Caco-2 (cell line): ENCODE measurements at regions not wholly inside any gene's neighbourhood (a gene's known extent, or its start where the extent isn't known, plus 50 kb on each side); places are given as distances from the start of the nearest gene placed in this dataset.

ENCODE experiments used
- BruUV-seq: library from RNA; stranded (reverse); fragments of 400-500 nt; replicated peaks from 2 replicates; lab custom pipeline; 2021; lab: Mats Ljungman, UMichigan
- CTCF ChIA-PET: fragments of 300-600 bp; sonication (Branson Sonifier 250); formaldehyde crosslinking; loops from one replicate; lab custom pipeline; 2022; ENCODE audit warnings: antibody characterized with exemption; lab: Charles Lee
- POLR2A ChIA-PET: fragments of 300-600 bp; sonication (Branson Sonifier 250); formaldehyde crosslinking; loops from one replicate; lab custom pipeline; 2022; ENCODE audit warnings: antibody characterized with exemption; lab: Charles Lee
- DNase-seq, 2 experiments: peaks; one replicate each; pipeline versions ENCODE4 v3.0.0 to v3.0.0-alpha.2; 2020 to 2022
- H3K27me3 ChIP-seq: replicated peaks from 2 replicates; pipeline ENCODE4 v1.6.0; 2011; ENCODE audit warnings: low read length; ENCODE audit not compliant: control insufficient read depth, insufficient read depth
- H3K36me3 ChIP-seq: 2 replicates; pipeline ENCODE4 v1.5.1; 2011; ENCODE audit warnings: low read length; ENCODE audit not compliant: control insufficient read depth, insufficient read depth
- H3K4me1 ChIP-seq: fragments of 250-450 bp; sonication (Bioruptor Pico); 2 replicates; pipeline ENCODE4 v1.5.1; 2020; ENCODE audit warnings: mild to moderate bottlenecking
- H3K4me3 ChIP-seq: 2 replicates; pipeline ENCODE4 v1.5.1; 2011; ENCODE audit warnings: low read depth, mild to moderate bottlenecking, control low read depth, low read length
- H3K9me3 ChIP-seq: fragments of 250-450 bp; sonication (Bioruptor Pico); 2 replicates; pipeline ENCODE4 v1.5.1; 2020; ENCODE audit warnings: mild to moderate bottlenecking, moderate library complexity
- H3K27ac Mint-ChIP-seq: one replicate; pipeline ENCODE4 v1.8.0; 2022; ENCODE audit warnings: mixed read lengths; ENCODE audit not compliant: unreplicated experiment
- H3K27me3 Mint-ChIP-seq: one replicate; pipeline ENCODE4 v1.8.0; 2022; ENCODE audit warnings: mixed read lengths; ENCODE audit not compliant: insufficient read depth, unreplicated experiment
- H3K36me3 Mint-ChIP-seq: one replicate; pipeline ENCODE4 v1.8.0; 2022; ENCODE audit warnings: mild to moderate bottlenecking, mixed read lengths; ENCODE audit not compliant: insufficient read depth, unreplicated experiment
- H3K4me1 Mint-ChIP-seq: one replicate; pipeline ENCODE4 v1.8.0; 2022; ENCODE audit warnings: low read depth, mixed read lengths; ENCODE audit not compliant: unreplicated experiment
- H3K4me3 Mint-ChIP-seq: one replicate; pipeline ENCODE4 v1.8.0; 2022; ENCODE audit warnings: mild to moderate bottlenecking, moderate library complexity, mixed read lengths; ENCODE audit not compliant: unreplicated experiment
- H3K9me3 Mint-ChIP-seq: one replicate; pipeline ENCODE4 v1.8.0; 2022; ENCODE audit warnings: mixed read lengths; ENCODE audit not compliant: unreplicated experiment
- CTCF ChIP-seq, 2 experiments: fragments of 200-600 bp in 1 of 2; IDR thresholded peaks; 1 replicate in 1 of 2; 2 replicates in 1 of 2; pipeline versions ENCODE4 v1.5.1 to v1.8.0; 2011 to 2022; ENCODE audit warnings: antibody characterized with exemption in 1 of 2, control low read depth in 1 of 2, inconsistent platforms in 1 of 2, low read depth in 1 of 2, low read length in 1 of 2, mild to moderate bottlenecking in 1 of 2, moderate library complexity in 1 of 2; ENCODE audit not compliant: insufficient read depth in 1 of 2, severe bottlenecking in 1 of 2, unreplicated experiment in 1 of 2
- intact Hi-C: fragments of 100-400 bp; cut with micrococcal nuclease; formaldehyde crosslinking; loops from one replicate; pipeline ENCODE4 v1.10.0; 2022; ENCODE audit not compliant: unreplicated experiment

GRCh38 chr1:166594646-166595045 lies 244.6 kb upstream of the POGK start:
- Histone ChIP-seq H3K27me3 (no peaks in the 10 kb centered on the region), H3K4me3 (no peak overlapping the region), H3K9me3 (no peaks in the 10 kb centered on the region), H3K4me1 (no peaks in the 10 kb centered on the region; the same call in 1 of the 2 replicates), H3K36me3 (no peaks in the 10 kb centered on the region)
- DNase-seq, result no peak
- no peaks in the 10 kb centered on the region for H3K9me3 Mint-ChIP-seq
- no peaks in the 10 kb centered on the region for H3K27me3 Mint-ChIP-seq
- BruUV-seq, result no TSS peak
- TF ChIP-seq CTCF (IDR thresholded peaks at IDR 0.05; ENCODE audit: insufficient read depth in 1 of 2, low read depth in 1 of 2, low read length in 1 of 2, severe bottlenecking in 1 of 2, unreplicated experiment in 1 of 2), result no peak
- intact Hi-C loops, result no loop called here
- H3K36me3 Mint-ChIP-seq, result no peaks in the 10 kb centered on the region
- H3K27ac Mint-ChIP-seq, result no peak overlapping the region
- POLR2A ChIA-PET, result no interaction called here
- CTCF ChIA-PET, result no interaction called here
- no peaks in the 10 kb centered on the region for H3K4me1 Mint-ChIP-seq
- H3K4me3 Mint-ChIP-seq, result no peak overlapping the region

GRCh38 chr1:166597516-166597915 lies 241.8 kb upstream of the POGK start:
- H3K27me3 ChIP-seq, result no peaks in the 10 kb centered on the region
- H3K9me3 ChIP-seq, result no peaks in the 10 kb centered on the region
- no peak overlapping the region for H3K27ac Mint-ChIP-seq
- H3K4me3 Mint-ChIP-seq, result no peak overlapping the region
- no peaks in the 10 kb centered on the region for H3K36me3 Mint-ChIP-seq
- no peaks in the 10 kb centered on the region for H3K27me3 Mint-ChIP-seq
- ChIA-PET POLR2A (no interaction called here), CTCF (no interaction called here)
- no peaks in the 10 kb centered on the region for H3K9me3 Mint-ChIP-seq
- TF ChIP-seq CTCF (IDR thresholded peaks at IDR 0.05; ENCODE audit: insufficient read depth in 1 of 2, low read depth in 1 of 2, low read length in 1 of 2, severe bottlenecking in 1 of 2, unreplicated experiment in 1 of 2), result no peak
- no peak for DNase-seq
- H3K4me3 ChIP-seq, result no peak overlapping the region
- intact Hi-C loops, result no loop called here
- BruUV-seq, result no TSS peak
- H3K4me1 ChIP-seq, result no peaks in the 10 kb centered on the region
- no peaks in the 10 kb centered on the region for H3K36me3 ChIP-seq
- H3K4me1 Mint-ChIP-seq, result no peaks in the 10 kb centered on the region

DNA sequence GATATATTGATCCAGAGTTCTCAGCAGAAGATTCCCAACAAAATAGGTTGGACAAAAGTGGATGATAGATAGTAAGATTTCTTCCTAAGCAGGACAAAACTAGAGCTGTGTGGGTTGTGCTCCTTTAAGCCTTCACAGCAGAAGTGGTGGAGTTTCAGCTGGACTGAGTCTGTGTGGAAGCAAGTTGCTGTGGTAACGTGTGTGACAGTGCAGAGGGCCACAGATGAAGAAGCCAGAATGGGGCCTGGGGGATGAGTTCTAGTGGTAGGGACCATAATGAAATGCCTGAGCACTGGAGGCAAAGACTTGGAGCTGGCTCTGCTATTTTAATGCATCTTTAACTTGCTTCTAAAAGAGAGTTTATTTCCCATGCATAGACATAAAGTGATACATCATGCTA lies 238.7 kb upstream of the POGK start:
- no peak for DNase-seq
- Mint-ChIP-seq H3K4me1 (peaks cover 7% of the 10 kb centered on the region), H3K4me3 (no peak overlapping the region), H3K9me3 (no peaks in the 10 kb centered on the region), H3K36me3 (no peaks in the 10 kb centered on the region), H3K27me3 (no peaks in the 10 kb centered on the region), H3K27ac (no peak overlapping the region)
- Histone ChIP-seq H3K9me3 (no peaks in the 10 kb centered on the region), H3K27me3 (no peaks in the 10 kb centered on the region), H3K4me1 (no peaks in the 10 kb centered on the region), H3K4me3 (no peak overlapping the region), H3K36me3 (no peaks in the 10 kb centered on the region)
- CTCF ChIA-PET, result no interaction called here
- no peak for TF ChIP-seq CTCF (IDR thresholded peaks at IDR 0.05; ENCODE audit: insufficient read depth in 1 of 2, low read depth in 1 of 2, low read length in 1 of 2, severe bottlenecking in 1 of 2, unreplicated experiment in 1 of 2)
- intact Hi-C loops, result no loop called here
- POLR2A ChIA-PET, result no interaction called here
- BruUV-seq, result no TSS peak
